A172 (cell line): ENCODE measurements at regions not wholly inside any gene's neighbourhood (a gene's known extent, or its start where the extent isn't known, plus 50 kb on each side); places are given as distances from the start of the nearest gene placed in this dataset.
A peak's percentile ranks its signal among the peaks of the same experiment; 100 is the strongest.

Experiments
- DNase-seq: peaks from one replicate; pipeline ENCODE4 v3.0.0-alpha.2; 2015; ENCODE audit warnings: low spot score

GRCh38 chr3:132829101-132829500, 106.9 kb upstream of the NPHP3 start:
- DNase-seq: no peak

GRCh38 chr3:132822837-132823236, 100.6 kb upstream of the NPHP3 start:
- DNase-seq: no peak

GRCh38 chr3:132822266-132822665, 100.1 kb upstream of the NPHP3 start:
- no peak for DNase-seq

- DNase-seq: no peak
Measured at GRCh38 chr3:132821314-132821713, 99.1 kb upstream of the NPHP3 start.

- DNase-seq: no peak
Measured at GRCh38 chr3:132818251-132818650, 96.0 kb upstream of the NPHP3 start.

- DNase-seq: no peak
Measured at GRCh38 chr3:132817646-132818177, 95.5 kb upstream of the NPHP3 start.

GRCh38 chr3:132805071-132805470, 82.9 kb upstream of the NPHP3 start:
- DNase-seq: no peak

- DNase-seq: no peak
Measured at GRCh38 chr3:132804498-132804897, 82.3 kb upstream of the NPHP3 start.

GRCh38 chr3:132803889-132804288, 81.7 kb upstream of the NPHP3 start:
- DNase-seq: no peak

- DNase-seq: no peak
Measured at GRCh38 chr3:132800958-132801357, 78.7 kb upstream of the NPHP3 start.

- DNase-seq: no peak
Measured at GRCh38 chr3:132790806-132791205, 68.6 kb upstream of the NPHP3 start.

- no peak for DNase-seq
Measured at GRCh38 chr3:132789959-132790358, 67.8 kb upstream of the NPHP3 start.

GRCh38 chr3:132788301-132788671, 66.1 kb upstream of the NPHP3 start:
- DNase-seq: peak; percentile 23

GRCh38 chr3:132787616-132788300, 65.5 kb upstream of the NPHP3 start:
- no peak for DNase-seq

GRCh38 chr3:132786890-132787289, 64.7 kb upstream of the NPHP3 start:
- no peak for DNase-seq

- DNase-seq: no peak
Measured at GRCh38 chr3:132785292-132785691, 63.1 kb upstream of the NPHP3 start.

- peak; percentile 35 for DNase-seq
Measured at GRCh38 chr3:132784502-132785025, 62.4 kb upstream of the NPHP3 start.

GRCh38 chr3:132783152-132783551, 60.9 kb upstream of the NPHP3 start:
- DNase-seq: peak; percentile 54

GRCh38 chr3:132781922-132782321, 59.7 kb upstream of the NPHP3 start:
- no peak for DNase-seq

- DNase-seq: no peak
Measured at GRCh38 chr3:132777171-132777570, 55.0 kb upstream of the NPHP3 start.

GRCh38 chr3:132773071-132773619, 50.9 kb upstream of the NPHP3 start:
- no peak for DNase-seq

- DNase-seq: no peak
Measured at GRCh38 chr3:132772252-132772651, 50.0 kb upstream of the NPHP3 start.
